SKM-1 treated with dmso at 0.1 percent for 144 hours (cell line): ENCODE measurements at regions not wholly inside any gene's neighbourhood (a gene's known extent, or its start where the extent isn't known, plus 50 kb on each side); places are given as distances from the start of the nearest gene placed in this dataset.

Experiments
- DNase-seq: peaks from one replicate; lab custom pipeline; 2025; ENCODE audit not compliant: unreplicated experiment; lab: John Stamatoyannopoulos, UW

DNA sequence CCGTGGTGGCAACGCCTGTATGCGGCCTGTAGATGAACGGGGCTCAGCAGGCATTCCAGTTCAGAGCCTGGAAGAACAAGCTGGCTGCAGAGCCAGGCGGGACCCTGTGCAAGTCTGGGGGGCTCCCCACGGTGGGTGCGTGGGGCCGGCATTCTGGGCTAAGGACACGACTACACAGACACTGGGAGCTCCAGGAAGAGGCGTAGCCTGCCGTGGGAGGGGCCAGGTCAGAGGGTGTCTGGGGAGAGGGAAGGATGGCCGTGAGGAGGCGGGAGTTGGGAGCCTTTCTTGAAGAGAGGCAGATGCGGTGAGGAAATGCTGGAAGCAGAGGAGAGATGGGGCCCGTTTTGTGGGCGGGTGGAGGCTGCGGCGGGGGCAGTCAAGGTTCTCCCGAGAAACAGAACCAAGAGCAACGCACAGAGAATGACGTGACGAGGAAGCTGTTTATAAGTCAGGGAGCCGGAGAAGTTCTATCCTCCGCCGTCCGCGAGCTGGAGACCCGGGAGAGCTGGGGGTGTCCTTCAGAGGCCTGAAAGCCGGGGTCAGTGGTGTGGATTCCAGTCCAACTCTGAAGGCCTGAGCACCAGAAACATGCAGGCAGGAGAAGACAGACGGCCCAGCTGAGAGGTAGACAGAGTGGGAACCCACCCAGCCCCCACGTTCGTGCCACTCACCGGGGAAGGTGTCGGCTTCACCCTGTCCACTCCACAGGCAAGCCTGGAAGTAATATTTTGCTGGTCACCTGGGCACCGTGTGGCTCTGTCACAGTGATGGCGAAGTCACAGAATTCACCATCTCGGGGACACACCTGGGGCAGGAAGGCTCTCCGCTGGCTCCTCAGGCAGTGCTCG lies 529.6 kb downstream of the BRD1 start:
- DNase-seq: no peak

DNA sequence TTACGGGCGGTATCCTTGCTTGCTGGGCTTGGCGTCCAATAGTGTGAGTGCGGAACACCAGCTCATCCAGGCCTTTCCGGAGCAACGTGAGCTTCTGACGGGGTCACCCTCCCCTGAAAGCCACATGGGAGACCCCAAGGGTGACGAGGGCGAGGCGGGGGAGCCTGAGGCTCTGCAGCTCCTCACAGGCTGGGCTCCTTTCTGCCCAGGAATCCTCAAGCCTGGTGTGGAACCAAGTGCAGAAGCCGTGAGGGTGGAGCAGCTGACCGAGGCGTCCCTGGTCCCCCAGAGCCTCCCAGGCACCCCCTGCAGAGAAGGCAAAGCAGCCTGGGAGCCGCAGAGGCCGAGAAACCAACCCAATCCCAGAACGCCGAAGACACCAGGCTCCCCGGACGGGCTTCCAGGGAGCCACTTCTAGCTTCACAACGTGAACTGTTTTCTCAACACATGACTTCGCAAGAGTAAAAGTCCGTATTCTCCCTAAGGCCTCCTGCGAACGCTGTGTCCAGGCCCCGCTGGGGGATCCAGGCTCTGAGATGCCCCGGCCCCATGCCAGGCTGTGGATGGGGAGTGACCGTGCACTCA lies 530.3 kb downstream of the BRD1 start:
- no peak for DNase-seq

DNA sequence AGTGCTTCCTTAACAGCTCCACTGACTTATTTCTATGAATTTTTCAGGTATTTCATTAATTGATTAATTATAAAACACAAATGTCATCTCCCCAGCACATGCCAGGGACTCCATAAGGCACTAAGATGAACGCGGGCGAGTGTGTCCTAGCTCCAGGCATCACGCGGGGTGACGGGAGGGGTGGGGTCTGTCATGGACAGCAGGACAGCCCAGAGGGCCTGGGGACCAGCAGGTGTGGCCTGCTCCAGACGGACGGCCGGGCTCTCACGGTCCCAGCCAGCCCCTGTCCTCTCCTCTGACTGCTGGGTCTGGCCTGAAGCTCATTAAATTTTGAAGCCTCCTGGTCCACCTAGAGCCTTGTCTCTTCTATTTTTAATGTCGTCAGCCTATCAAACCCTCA lies 531.1 kb downstream of the BRD1 start:
- DNase-seq: no peak

DNA sequence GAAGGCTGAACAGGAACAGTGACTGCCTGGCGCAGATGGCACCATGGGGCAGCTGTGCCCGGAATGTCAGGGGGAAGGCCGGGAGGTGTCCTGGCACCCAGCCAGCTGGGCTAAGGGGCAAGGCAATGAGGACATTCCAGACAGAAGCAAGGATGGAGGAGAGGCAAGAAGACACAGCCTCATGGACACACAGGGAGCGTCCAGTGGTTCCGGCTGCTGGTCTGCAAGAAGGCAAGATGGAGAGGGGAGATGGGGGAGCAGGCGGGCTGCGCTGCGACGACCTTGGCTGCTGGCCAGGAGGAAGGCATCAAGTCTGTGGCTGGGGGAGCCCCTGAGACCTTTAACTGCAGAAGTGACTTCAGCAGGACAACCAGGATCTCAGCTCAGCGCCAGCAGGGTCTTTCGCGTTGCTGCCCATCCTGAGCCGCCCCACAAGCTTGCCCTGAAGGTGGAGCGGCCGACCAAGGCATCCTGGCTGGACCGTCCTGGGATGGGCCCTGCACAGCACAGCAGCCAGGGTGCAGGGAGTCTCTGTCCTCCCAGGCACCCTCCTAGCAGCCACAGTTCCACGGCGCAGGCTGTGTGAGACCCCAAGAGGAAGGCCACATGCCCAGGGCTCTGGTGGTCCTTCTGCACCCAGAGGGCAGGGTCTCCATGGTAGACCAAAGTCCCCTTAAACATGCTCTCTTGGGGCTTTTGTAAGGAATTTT lies 531.7 kb downstream of the BRD1 start:
- DNase-seq: no peak

DNA sequence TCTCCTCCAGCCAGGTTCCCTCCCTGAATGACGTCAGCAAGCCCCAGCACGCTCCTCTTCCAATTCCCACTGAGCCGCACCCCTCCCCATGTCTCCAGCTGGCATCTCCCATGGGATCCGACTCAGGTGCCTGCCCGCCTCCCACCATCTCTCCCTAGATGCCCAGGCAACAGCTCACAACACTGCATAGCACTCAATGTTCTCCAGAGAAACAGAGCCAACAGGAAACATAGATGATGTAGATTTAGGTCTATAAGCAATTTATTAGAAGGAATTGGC lies 532.3 kb downstream of the BRD1 start:
- DNase-seq: no peak

DNA sequence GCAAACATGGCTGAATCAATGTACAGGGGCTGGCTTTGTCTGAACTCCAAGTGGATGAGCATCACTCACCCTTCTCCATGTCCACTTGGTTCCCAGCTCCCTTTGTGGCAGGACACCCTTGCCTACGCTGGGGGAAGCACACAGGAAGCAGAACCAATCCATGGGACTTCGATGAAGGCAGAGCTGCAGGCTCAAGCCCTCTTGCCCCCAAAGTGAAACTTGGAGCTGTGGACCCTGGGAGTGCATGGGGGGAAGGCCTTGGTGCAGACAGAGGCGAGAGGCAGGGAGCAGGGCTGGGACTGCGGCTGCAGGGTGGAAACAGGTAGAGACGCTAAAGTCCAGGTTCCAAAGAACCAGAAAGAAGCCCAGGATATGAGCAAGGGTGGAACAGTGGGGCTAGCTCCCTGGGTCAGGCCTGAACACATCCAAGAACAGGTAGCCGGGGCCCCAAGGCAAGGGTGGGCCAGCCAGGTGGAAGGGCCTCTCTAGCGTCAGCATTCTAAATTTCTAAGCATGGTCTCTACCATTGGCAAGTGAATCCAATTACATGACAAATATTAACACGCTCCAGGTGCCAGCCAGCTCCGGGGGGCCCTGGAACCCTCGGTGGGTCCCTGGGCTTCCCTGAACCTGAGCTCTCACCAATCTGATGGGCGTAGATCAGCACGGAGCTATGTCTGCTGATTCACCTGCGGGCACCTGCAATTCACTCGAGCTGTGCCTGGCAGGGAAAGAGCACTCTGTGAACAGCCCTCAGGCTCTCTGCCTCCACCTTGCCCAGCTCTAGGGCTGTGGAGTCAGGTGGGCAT lies 532.8 kb downstream of the BRD1 start:
- no peak for DNase-seq

DNA sequence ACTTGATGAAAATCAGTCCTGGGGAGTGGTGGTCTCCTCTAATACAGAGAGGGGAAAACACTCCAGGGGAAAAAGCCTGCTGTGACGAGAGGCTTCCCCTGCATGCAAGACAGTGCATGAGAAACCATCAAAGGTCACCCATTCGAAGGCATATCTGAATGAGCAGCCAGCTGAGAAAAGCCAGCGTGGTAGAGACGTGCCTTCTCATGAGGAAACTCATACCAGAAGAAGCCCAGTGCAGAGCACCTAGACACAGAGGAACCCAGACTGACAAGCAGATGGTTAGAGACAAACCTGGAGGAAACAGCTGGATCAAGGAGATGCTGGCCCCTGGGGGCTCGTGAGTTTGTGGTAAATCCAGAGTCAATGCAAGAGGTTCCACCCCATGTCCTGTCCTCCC lies 534.8 kb downstream of the BRD1 start:
- DNase-seq: no peak

DNA sequence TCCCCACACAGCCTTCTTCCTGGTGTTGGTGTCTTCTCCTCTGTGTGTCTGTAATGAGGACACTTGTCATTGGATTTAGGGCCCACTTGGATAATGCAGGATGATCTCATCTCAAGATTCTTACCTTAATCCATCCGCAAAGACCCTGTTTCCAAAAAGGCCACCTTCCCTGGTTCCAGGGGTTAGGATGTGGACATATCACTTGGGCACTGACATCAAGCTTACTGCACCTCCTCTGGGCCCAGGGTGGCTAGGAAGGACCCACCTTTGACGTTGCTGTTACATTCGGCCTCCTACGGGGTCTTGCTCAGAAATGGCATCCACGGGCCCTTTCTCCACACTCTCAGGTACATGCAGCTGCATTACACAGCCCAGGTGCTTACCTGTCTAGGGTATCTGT lies 535.9 kb downstream of the BRD1 start:
- no peak for DNase-seq

DNA sequence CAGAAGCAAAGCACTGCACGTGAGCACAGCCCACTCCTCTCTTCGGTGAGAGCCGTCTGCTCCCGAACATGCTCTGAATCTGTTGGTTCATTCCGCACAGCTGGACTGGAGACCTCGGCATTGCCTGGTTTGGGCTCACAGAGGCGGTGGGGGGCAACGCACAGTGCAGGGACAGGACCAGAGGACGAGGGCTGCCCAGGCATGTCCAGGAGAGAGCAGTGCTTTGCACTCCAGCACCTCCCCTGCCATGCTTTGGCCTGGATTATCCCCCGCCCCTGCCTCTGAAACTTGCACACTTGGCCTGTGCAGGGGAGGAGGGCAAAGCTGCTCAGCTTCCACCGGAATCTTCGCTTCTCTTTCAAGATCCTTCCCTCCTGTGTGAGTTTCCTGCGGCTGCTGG lies 536.5 kb downstream of the BRD1 start:
- DNase-seq: no peak

DNA sequence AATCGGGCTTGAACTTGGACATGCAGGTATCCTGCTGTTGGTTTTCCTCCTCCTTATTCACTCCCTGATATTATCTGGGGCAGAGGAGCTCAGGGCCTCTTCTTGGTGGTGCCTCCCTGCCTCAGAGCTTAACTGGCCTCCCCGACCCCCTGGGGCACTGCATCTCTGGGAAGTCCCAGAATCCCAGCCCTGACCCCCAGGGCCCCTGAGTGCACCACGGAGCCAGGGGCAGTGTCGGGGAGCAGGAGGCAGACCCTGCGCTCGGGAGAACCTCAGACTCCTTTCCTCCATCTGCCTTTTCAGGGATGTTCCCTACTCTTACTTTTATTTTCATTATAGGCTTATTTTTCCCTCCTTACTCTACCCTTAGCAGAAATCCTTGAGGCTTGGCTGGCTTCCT lies 537.0 kb downstream of the BRD1 start:
- no peak for DNase-seq

DNA sequence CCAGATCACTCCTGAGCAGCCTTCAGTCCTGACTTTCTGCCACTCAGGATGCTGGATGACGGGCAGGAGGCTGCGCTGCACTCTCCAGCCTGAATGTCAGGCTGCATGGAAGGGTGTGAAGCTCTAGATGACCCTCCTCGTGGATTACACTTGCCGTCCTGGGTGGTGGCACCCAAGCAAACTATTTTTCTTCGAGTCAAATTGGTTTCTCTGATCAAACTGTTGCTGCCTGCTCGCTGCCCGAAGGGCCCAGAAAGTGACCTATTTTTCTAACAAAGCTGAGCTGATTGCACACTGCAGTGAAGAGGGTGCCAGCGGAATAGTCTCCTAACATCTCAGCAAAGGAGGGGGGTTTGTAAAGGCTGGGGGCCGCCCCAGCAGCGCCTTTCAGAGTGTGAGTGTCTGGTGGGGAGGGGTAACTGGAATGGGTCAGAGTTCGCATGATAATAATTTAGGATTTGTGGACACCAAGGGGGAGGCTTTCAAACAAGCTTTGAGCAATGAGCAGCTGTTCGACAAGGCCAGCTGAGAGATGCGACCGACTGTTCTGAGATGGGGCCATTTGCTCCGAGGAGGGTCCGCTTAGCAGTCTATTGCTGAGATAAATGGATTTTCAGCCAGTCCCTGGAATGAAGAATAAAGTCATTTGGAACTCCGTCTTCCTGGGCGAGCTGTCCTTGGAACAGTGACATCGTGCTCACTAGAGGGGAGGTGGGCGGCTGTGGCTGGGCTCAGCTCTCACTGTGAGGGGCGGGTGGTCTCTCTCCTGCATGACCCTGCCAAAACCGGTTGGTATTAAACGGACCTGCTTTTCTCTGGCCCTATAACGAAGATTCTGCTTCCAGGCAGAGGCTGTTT lies 537.6 kb downstream of the BRD1 start:
- no peak for DNase-seq

DNA sequence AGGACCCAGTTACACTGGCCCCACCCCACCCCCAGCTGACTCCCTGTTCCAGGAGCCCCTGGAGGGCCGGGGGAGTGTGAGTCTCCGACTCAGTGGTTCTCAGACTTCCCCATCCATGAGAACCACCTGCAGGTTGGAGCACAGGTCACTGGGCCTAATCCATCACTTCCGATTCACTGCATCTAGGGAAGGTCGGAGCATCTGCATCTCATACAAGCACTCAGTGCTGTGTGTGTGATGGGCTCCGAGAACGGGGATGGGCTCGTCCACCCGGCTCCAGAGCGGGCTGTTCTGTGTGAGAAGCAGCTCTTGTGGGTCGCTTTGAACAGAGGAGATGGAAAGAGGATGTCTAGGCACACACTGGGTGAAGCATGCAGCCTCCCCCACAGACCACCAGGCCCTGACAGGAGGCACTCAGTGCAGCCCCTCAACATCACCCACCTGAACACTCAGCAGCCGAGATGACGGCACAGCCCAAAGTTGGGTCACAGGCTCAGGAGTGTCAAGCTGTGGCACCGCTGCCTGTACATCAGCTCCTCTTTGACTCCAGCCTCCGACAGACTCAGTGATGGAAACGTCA lies 541.4 kb downstream of the BRD1 start:
- no peak for DNase-seq

DNA sequence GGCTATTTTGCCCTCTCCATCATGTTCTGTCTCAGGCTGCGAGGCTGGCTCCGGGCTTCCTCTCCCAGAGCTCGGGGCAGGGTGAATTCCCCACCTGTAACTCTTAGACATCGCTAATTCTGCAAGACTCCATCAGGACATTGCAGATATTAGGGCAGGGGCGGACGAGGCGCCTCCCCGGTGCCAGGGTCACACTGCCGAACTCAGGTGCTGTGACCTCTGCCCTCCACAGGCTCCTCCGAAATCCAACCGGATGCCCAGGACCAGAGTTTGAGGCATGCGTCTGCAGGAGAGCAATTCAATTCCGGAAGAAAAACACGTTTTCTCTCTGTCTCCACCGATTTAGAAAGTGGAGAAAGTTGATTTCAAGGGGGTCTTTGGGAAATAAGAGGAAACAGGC lies 542.7 kb downstream of the BRD1 start:
- no peak for DNase-seq

DNA sequence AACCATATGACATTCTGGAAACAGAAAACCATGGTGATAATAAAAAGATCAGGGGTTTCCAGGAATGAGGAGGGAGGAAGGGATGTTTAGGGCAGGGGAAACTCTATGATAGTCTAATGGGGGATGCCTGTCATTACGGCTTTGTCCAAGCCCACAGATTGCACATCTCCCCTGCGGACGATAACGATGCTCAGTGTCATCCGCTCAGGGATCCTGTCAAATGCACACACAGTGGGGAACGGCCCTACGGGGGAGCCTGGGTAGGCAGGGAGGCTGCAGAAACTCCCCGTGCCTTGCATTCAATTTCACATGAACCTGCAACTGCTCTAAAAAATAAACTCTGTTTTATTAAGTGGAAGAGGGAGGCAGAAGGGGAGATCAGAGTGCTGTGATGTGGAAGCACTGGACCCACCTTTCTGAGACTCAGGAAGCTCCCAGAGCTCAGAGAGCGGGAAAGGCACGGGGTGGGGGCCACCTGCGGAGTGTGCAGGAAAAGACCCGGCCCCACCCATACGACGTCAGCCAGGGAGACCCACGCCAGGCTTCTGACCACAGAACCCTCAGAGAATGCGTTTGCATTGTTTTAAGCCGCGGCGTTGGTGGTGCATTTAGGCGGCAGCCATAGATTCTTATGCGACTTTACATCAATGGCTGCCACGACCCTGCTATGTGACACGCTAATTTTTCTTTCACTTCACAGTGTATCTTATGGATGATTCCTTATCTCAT lies 543.5 kb downstream of the BRD1 start:
- DNase-seq: no peak

DNA sequence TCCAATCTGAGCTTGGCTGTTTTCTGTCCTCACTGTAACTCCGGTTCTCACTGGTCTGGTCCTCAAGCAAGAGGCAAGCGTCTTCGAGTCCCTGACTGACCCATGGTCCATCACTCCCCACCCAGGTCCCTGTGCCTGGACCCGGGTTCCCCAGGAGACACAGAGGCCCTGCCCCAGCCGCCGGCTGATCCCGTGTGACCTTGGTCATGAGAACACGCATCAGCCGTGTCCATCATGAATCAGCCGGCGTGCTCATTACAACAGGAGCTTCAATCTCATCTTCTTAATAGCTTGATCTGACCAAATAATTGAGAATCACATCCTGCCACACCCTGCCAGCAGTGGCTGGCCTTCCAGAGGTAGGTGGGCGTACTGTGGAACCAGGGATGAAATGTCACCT lies 545.1 kb downstream of the BRD1 start:
- no peak for DNase-seq

DNA sequence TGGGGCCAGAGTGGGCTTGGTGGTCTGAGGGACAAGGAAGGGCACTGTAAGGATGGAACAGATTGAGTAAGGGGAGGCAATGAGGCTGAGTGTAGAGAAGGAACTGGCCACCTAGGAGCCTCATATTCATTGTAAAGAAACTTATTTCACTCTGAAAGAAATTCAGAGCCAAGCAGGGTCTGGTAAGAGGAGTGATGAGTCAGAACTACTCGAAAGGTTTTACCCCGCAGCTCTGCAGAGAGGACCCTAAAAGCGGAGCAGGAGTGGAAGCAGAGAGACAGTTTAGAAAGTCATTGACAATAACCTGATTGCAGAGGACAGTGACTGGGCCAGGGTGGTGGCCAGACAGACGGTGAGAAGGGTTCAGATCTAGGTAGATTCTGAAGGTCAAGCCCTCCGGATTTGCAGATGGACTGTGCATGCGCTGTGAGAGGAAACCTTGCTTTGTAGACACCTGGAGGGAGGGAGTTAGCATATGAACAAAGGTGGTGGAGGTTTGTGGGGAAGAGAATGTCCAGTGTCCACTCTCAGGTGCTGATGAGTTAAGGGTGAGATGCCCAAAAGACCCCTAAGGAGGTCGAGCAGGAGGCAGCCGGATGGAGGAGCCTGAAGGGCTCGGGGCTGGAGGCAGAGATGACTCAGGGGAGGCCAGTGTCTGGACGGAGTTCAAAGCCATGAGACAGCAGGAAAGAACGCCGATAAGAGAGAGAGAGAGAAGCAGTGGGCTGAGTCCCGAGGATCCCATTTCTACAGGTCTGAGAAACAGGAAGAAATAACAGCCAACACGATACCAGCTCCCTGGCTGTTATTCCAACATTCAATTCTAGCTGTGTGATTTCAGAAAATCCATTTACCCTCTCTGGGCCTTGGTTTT lies 546.0 kb downstream of the BRD1 start:
- DNase-seq: no peak

DNA sequence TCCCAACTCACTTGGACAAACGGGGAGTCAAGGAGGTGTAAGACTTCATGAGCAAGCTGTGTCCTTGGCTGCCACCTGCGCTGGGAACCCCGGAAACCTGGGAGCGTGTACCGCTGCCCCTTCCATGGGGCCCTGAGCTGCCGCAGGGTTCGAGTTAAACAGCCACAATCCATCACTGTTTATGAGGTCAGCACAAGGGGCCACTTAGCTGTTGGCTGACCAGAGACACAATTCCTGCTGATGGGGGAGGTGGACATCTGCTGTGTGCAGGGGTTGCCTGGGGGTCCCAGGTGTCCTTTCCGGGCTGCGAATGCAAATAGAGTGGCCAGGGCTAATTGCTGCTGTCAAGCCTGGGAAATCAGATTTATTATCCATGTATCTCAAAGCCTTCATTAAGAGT lies 549.3 kb downstream of the BRD1 start:
- DNase-seq: no peak

DNA sequence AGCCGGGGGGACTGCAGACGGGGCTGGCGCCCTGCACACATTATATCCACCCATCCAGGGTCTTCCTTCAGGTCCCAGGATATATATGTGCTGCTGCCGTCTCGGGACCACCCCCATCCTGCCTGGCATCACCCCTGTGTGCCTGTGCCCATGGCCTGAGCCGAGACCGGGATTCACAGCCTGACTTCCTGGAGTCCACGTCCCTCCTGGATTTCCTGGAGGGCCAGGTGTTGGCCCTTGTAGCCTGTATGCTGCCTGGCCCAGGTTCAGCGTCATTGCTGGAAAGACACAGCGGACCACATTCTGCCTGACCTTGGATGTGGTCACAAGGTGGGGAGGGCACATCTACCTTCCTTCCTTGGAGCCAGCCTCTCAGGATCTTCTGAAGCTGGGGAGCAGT lies 551.1 kb downstream of the BRD1 start:
- DNase-seq: no peak
